HL-60 (cell line): ENCODE measurements at regions not wholly inside any gene's neighbourhood (a gene's known extent, or its start where the extent isn't known, plus 50 kb on each side); places are given as distances from the start of the nearest gene placed in this dataset.

ENCODE experiments used
- DNase-seq, 2 experiments: peaks; one replicate each; pipeline ENCODE4 v3.0.0-alpha.2; 2010 to 2020; ENCODE audit warnings: low read depth in 1 of 2, low spot score in 1 of 2
- H3K27ac ChIP-seq: fragments of 250-450 bp; sonication (Bioruptor Pico); replicated peaks from 2 replicates; pipeline ENCODE4 v1.5.1; 2020; ENCODE audit warnings: mild to moderate bottlenecking, moderate library complexity
- H3K27me3 ChIP-seq: fragments of 250-450 bp; sonication (Bioruptor Pico); 2 replicates; pipeline ENCODE4 v1.5.1; 2021; ENCODE audit warnings: mild to moderate bottlenecking, moderate library complexity; ENCODE audit not compliant: insufficient read depth, poor library complexity, severe bottlenecking
- H3K4me3 ChIP-seq: replicated peaks from 2 replicates; pipeline ENCODE4 v1.5.1; 2011; ENCODE audit warnings: mild to moderate bottlenecking, control low read depth, low read length; ENCODE audit not compliant: insufficient read depth
- GABPA ChIP-seq: IDR thresholded peaks from 2 replicates; pipeline ENCODE4 v1.6.1; 2012; ENCODE audit warnings: low read depth
- POLR2AphosphoS5 ChIP-seq: IDR thresholded peaks from 2 replicates; pipeline ENCODE4 v1.6.1; 2012; ENCODE audit warnings: low read depth
- REST ChIP-seq: IDR thresholded peaks from 2 replicates; pipeline ENCODE4 v1.6.1; 2012; ENCODE audit warnings: low read depth; ENCODE audit not compliant: insufficient replicate concordance
- SPI1 ChIP-seq: IDR thresholded peaks from 2 replicates; pipeline ENCODE4 v1.6.1; 2012; ENCODE audit warnings: low read depth, mild to moderate bottlenecking, borderline replicate concordance
- TF ChIP-seq, protein P1 (sequence below): IDR thresholded peaks from one replicate; pipeline ENCODE4 v1.5.1; 2011; ENCODE audit warnings: low read length, control low read depth, inconsistent platforms; ENCODE audit not compliant: insufficient read depth

GRCh38 chr2:221115944-221116343 lies 456.2 kb downstream of the EPHA4 start:
- no peak for DNase-seq
- no peak overlapping the region for H3K27ac ChIP-seq
- H3K27me3 ChIP-seq: no peaks in the 10 kb centered on the region
- TF ChIP-seq GABPA: no peak
- no peak for TF ChIP-seq POLR2AphosphoS5
- TF ChIP-seq, protein P1, sequence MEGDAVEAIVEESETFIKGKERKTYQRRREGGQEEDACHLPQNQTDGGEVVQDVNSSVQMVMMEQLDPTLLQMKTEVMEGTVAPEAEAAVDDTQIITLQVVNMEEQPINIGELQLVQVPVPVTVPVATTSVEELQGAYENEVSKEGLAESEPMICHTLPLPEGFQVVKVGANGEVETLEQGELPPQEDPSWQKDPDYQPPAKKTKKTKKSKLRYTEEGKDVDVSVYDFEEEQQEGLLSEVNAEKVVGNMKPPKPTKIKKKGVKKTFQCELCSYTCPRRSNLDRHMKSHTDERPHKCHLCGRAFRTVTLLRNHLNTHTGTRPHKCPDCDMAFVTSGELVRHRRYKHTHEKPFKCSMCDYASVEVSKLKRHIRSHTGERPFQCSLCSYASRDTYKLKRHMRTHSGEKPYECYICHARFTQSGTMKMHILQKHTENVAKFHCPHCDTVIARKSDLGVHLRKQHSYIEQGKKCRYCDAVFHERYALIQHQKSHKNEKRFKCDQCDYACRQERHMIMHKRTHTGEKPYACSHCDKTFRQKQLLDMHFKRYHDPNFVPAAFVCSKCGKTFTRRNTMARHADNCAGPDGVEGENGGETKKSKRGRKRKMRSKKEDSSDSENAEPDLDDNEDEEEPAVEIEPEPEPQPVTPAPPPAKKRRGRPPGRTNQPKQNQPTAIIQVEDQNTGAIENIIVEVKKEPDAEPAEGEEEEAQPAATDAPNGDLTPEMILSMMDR: no peak
- no peak for TF ChIP-seq SPI1
- TF ChIP-seq REST: no peak
- no peak overlapping the region for H3K4me3 ChIP-seq

GRCh38 chr2:221120643-221121042 lies 451.5 kb downstream of the EPHA4 start:
- H3K27ac ChIP-seq: no peak overlapping the region
- H3K4me3 ChIP-seq: no peak overlapping the region
- DNase-seq: no peak
- H3K27me3 ChIP-seq: no peaks in the 10 kb centered on the region
- no peak for TF ChIP-seq GABPA
- no peak for TF ChIP-seq POLR2AphosphoS5
- no peak for TF ChIP-seq SPI1
- TF ChIP-seq, protein P1: no peak
- TF ChIP-seq REST: no peak

- Histone ChIP-seq H3K27me3 (no peaks in the 10 kb centered on the region), H3K27ac (no peak overlapping the region), H3K4me3 (no peak overlapping the region)
- TF ChIP-seq, protein P1: no peak
- no peak for TF ChIP-seq REST
- DNase-seq: no peak
Measured at GRCh38 chr2:221123396-221123795, 448.7 kb downstream of the EPHA4 start.
